GM19239 (cell line): ENCODE measurements at regions not wholly inside any gene's neighbourhood (a gene's known extent, or its start where the extent isn't known, plus 50 kb on each side); places are given as distances from the start of the nearest gene placed in this dataset.
"Not testable (repeated sequence)": the region's sequence is repeated elsewhere in the genome, so short reads cannot be mapped to it uniquely, and the experiment has no call there.

ENCODE experiments used
- DNase-seq: peaks from one replicate; pipeline ENCODE4 v3.0.0; 2011; ENCODE audit warnings: low spot score; ENCODE audit not compliant: insufficient read length
- FAIRE-seq: peaks from 2 replicates; lab custom pipeline; 2011; peaks lifted over from hg19 to GRCh38; lab: Jason Lieb, UNC

DNA sequence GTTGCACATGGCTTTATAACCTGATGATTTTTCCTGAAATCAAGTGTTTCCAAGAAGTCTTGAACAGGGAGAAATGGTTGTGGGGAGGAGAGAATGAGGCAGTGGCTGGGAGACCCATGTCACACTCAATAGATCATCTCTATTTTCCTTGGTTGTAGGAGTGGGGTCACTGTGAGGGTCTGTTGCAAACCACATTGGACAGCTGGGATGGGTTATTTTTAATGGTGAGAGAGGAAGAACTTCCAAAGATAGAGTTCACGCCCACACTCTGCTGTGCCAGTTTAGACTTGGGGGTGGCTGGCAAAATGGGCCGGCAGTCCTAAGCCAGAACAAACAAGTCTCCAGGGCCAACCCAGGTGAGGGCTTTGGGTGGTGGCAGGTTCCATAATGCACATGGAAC is 196.2 kb upstream of the ADRA1D start:
- no peak for FAIRE-seq

DNA sequence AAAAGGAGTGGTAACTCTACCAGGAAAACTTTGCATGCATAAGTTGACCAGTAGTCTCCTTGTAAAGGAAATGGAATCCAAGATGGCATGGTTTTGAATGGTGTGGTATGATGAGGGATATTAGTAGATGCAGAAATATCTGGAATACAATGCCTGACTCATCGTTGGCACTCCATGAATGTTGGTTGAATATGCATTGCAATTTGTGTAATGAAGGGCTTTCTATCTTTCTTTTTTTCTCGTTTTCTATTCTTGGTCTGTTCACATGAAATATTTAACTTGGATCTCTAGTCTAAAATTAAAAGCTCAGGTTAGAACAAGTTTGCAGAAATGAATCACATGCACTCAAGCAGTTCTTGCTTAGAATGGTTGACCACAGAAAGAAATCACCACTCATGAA is 195.3 kb upstream of the ADRA1D start:
- FAIRE-seq, result no peak
- no peak for DNase-seq

More for the DNA sequence above, 196.2 kb upstream of the ADRA1D start:
- DNase-seq, result no peak

GRCh38 chr20:4443016-4443415 is 193.9 kb upstream of the ADRA1D start:
- FAIRE-seq, result no peak
- no peak for DNase-seq

GRCh38 chr20:4441871-4442270 is 192.8 kb upstream of the ADRA1D start:
- no peak for DNase-seq
- no peak for FAIRE-seq

- FAIRE-seq, result no peak
- DNase-seq, result no peak
These were observed 192.1 kb upstream of the ADRA1D start for GRCh38 chr20:4441191-4441590.

DNA sequence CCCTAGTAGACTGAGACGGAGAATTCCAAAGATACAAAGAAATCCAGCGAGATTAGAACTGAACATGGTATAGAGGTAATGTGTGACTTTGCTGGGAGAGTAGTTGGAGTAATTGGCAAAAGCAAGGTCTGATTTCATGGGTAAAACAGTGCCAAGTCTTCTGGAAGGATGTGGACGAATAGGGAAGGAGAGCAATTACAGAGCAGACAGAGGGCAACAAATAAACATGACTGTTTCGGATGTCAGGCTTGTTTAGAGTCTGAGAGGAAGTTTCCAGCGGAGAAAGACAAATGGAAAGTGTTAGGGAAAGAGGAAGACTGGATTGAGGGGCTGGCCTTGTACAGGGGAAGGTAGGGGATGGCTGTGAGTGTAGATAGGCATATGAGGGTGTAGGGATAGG is 190.4 kb upstream of the ADRA1D start:
- DNase-seq (no peak), FAIRE-seq (no peak)

DNA sequence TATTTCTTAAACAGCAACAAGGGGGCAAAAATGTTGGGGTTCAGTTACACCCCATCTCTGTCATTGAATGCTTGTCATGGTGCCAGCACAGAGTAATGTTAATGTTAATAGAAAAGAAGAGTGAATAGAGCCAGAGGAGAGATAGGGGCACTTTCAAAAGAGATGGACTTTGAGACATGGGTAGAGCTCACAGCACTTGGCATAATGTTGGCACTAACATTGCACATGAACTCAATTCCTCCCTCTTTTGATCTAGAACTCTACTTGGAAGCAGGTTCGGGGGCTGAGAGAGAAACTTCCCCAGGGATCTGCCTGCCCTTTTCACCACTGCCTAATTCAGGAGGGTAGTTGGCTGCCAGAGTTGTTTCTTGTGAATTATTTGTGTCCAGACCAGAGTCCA is 188.0 kb upstream of the ADRA1D start:
- FAIRE-seq, result no peak
- DNase-seq, result no peak

- DNase-seq (no peak), FAIRE-seq (no peak)
These were observed 186.8 kb upstream of the ADRA1D start for GRCh38 chr20:4435671-4436455.

DNA sequence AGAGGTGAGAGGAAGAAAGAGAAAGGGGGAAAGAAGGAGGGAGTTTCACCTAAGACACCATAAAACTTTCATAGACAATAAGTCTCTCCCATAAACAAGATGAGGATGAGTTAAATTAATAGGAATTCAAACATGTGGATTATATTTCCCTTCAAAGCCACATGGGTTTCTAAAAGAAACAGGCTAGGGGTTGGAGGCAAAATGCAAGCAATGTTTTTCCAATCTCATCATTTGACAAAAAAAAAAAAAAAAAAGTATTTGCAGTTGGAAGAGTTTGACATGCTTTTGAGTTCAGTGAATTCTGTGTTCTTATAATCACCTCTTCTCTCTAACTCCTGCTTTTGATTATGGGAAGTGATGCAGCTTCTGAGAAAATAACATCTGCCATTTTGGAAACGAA is 186.1 kb upstream of the ADRA1D start:
- DNase-seq (no peak), FAIRE-seq (no peak)

DNA sequence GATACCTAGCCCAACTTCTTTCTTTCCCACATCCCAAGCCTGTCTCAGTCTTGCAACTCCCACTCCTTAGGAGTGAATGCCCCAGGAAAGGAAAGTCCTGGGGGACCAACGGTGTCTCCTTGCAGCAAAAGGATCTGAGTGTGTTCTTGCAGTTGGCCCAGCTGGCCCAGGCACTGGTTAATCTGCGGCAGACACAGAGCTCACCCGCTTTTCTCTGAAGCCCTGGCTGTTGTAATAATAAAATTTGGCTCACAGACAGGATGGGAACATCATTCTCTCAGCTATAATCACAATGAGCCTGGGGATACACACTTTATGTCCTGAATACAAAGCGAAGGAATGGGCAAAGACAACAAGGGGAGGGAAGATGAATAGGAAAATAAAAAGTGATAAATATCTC is 185.6 kb upstream of the ADRA1D start:
- DNase-seq (no peak), FAIRE-seq (no peak)

DNA sequence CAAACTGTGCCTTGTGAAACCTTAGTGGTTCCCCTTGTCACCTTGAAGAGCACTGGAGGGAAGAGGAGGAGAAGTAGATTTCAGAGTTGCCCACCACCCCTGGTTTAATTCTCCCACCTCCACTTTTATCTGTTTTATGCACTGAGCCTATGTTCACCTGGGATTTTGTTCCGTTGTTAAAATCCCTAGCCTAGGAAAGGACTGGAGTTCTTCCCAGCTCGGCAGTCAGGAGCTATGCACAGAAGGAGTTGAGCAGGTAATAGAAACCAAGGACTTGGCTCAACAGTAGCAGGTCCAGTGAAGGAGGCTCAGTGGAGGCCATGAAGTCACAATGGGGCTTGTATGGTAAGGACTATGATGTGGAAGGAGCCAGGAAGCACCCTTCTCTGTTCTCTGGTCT is 182.4 kb upstream of the ADRA1D start:
- FAIRE-seq, result no peak
- no peak for DNase-seq

GRCh38 chr20:4430826-4431225 is 181.7 kb upstream of the ADRA1D start:
- FAIRE-seq, DNase-seq: not testable (repeated sequence)

DNA sequence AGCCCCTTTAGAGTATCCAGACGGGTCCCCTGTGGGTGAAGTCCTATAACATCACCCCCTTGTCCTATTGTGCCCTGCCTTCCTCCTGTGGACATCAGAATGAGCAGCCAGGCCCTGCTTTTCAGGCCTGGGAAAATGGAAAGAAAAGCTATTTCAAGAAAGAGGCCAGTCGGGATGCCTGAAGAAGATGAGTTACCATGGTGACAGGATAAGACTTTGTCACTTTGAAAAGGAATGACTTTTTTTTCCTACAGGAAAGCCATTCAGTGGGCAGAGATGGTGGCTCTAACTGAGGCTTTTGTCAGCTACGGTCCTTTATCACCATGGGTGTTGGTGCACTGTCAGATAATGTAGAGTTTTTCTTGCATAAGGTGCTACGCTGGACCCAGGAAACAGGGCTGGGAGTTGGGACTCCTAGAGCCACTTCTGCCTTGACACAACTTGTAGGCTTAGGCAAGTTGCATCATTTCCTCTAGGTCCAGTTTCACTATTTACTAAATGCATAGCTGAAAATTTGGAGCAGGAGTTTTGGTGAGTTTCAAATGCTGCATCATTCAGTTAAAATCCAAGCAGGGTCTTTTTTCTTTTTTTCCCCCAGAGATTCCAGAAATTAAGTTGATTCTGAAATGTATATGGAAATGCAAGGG is 179.0 kb upstream of the ADRA1D start:
- no peak for DNase-seq
- FAIRE-seq, result no peak

DNA sequence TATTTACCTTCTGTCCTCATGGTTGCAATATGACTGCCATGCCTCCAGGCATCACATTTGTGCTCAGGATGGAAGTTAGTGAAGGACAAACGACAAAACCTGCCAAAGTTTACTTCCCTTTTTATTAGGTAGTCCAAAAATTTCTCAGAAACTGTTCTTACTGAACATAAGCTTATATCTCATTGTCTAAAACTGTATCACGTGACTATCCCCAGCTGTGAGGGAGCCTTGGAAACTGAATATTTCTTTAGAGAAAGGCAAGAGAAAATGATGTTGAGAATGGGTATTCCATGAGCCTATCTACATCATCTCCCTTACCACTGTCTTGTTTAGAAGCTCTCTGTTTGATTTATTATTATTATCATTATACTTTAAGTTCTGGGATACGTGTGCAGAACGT is 169.1 kb upstream of the ADRA1D start:
- FAIRE-seq (no peak), DNase-seq (no peak)

GRCh38 chr20:4415281-4415680 is 166.2 kb upstream of the ADRA1D start:
- DNase-seq, result no peak
- no peak for FAIRE-seq

- no peak for DNase-seq
- FAIRE-seq, result no peak
These were observed 164.4 kb upstream of the ADRA1D start for GRCh38 chr20:4413314-4414049.

DNA sequence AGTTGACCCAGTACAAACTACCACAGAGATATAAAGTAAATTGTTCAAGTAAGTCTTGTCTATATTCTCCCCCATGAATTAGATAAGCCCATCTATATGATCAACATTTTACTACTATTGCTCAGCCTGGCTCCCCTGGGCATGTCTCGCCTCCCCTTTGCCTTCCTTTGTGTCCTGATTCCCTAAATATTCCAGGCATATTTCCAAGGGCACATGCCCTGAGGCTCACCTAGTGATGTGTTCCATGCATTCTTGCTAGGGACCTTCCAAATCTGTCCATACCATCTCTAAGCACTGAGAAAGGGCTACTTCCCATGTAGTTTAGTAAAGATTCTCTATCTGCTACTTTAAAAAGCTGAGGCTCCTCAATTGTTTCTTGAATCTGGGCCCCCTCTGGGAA is 163.1 kb upstream of the ADRA1D start:
- DNase-seq, result no peak
- no peak for FAIRE-seq

DNA sequence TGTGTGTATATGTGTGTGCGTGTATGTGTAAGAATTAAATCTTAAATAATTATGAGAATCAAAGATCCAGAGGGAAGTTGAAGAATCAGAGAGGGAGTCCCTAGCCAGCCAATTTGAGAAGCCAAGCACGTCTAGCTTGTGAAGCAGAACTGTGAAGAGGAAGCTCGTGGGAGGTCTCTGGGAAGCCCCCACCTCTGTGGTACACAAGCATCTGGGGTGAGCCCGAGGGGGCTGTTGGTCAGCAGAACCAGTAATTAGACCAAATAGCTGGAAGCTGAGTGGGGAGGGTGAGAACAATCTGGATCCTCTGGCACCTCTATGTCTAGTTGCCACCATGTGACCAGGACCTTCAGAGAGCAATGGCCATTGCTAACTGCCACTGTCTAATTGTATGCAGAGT is 162.7 kb upstream of the ADRA1D start:
- no peak for DNase-seq
- FAIRE-seq, result no peak

DNA sequence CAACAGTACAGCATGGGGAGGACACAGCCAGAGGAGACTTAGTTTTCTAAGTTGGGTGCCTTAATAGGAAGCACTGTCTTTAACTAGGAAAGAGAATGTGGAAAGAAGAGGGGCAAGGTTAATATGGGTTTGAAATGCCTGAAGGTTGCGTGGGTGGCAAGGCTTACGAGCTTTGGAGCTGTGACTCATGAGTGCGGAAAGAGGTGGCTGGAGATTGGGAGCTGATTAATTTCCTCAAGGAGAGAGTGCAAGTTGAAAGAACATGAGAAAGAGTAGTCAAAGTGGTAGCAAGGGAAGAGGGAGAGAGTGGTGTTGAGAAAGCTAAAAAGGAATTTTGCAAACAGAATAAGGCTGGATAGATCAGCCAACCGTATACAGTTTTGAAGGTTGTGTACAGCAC is 157.5 kb upstream of the ADRA1D start:
- no peak for DNase-seq
- no peak for FAIRE-seq

GRCh38 chr20:4401601-4402000 is 152.5 kb upstream of the ADRA1D start:
- no peak for DNase-seq
- no peak for FAIRE-seq

DNA sequence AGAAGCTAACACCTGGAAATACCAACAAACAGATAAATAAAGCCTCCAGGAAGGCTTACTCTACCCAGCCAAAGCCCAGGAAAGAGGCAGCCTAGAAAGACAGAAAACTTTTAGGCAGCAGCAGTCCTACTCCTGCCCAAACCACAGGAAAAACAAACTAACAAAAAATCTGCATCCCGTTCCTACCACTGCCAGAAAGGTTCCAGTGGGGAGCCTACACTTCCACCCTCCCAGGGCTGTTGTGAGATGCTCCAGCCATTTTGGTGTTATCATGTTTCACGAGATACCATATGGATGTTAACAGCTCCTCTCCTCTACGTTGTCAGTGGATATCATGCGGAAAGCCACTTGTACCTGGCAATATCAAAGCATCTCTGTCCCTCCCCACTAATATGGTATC is 135.9 kb upstream of the ADRA1D start:
- no peak for DNase-seq
- FAIRE-seq, result no peak
